SJSA1 (cell line): ENCODE measurements at regions not wholly inside any gene's neighbourhood (a gene's known extent, or its start where the extent isn't known, plus 50 kb on each side); places are given as distances from the start of the nearest gene placed in this dataset.
A peak's percentile ranks its signal among the peaks of the same experiment; 100 is the strongest.

ENCODE experiments used
- DNase-seq, 2 experiments: peaks; one replicate each; pipeline ENCODE4 v3.0.0-alpha.2; 2015 to 2020; ENCODE audit warnings: low spot score in 2 of 2, low read depth in 1 of 2
- H3K27ac ChIP-seq: fragments of 250-450 bp; sonication (Bioruptor Pico); 2 replicates; pipeline ENCODE4 v1.5.1; 2020; ENCODE audit warnings: mild to moderate bottlenecking, moderate library complexity
- H3K27me3 ChIP-seq: fragments of 250-450 bp; sonication (Bioruptor Pico); replicated peaks from 2 replicates; pipeline ENCODE4 v1.5.1; 2020; ENCODE audit warnings: mild to moderate bottlenecking, moderate library complexity
- H3K36me3 ChIP-seq: fragments of 250-450 bp; sonication (Bioruptor Pico); 2 replicates; pipeline ENCODE4 v1.5.1; 2020; ENCODE audit warnings: mild to moderate bottlenecking
- H3K4me1 ChIP-seq: fragments of 250-450 bp; sonication (Bioruptor Pico); replicated peaks from 2 replicates; pipeline ENCODE4 v1.6.1; 2021; ENCODE audit warnings: mild to moderate bottlenecking
- H3K4me3 ChIP-seq: fragments of 250-450 bp; sonication (Bioruptor Pico); 2 replicates; pipeline ENCODE4 v1.5.1; 2020; ENCODE audit warnings: mild to moderate bottlenecking
- H3K9me3 ChIP-seq: fragments of 250-450 bp; sonication (Bioruptor Pico); replicated peaks from 2 replicates; pipeline ENCODE4 v1.5.1; 2020; ENCODE audit warnings: mild to moderate bottlenecking

GRCh38 chr7:155911471-155912105 lies 99.3 kb upstream of the SHH start:
- H3K27ac ChIP-seq: no peak overlapping the region
- H3K27me3 ChIP-seq: no peaks in the 10 kb centered on the region; the same call in 1 of the 2 replicates
- H3K4me1 ChIP-seq: no peaks in the 10 kb centered on the region
- no peak overlapping the region for H3K4me3 ChIP-seq
- no peak for DNase-seq
- H3K36me3 ChIP-seq: no peaks in the 10 kb centered on the region
- H3K9me3 ChIP-seq: no peaks in the 10 kb centered on the region

DNA sequence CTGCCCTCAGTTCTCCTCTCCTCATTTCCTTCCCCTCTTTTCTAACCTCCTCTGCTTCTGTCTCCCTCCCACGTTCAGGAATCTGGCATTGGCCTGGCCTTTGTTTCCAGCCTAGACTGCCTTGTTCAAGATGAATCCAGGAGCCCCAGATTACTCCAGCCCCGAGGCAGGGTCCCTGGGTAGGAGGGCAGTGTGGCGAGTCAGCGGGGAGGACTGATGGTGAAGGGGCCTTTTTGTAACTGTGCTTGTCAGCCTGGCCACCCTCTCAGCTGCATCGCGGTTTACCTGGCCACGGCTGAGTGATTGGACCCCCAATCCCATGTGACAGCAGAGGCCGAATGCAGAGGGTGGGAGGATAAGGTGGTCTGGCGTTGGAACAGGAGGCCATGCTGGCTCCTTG lies 96.1 kb upstream of the SHH start:
- no peaks in the 10 kb centered on the region for H3K4me1 ChIP-seq
- H3K9me3 ChIP-seq: no peaks in the 10 kb centered on the region
- no peak overlapping the region for H3K4me3 ChIP-seq
- no peak overlapping the region for H3K27ac ChIP-seq
- DNase-seq: no peak
- peaks cover 10% of the 10 kb centered on the region for H3K27me3 ChIP-seq
- H3K36me3 ChIP-seq: no peaks in the 10 kb centered on the region

- H3K27me3 ChIP-seq: peaks cover 10% of the 10 kb centered on the region
- no peaks in the 10 kb centered on the region for H3K4me1 ChIP-seq
- DNase-seq: no peak
- no peaks in the 10 kb centered on the region for H3K36me3 ChIP-seq
- no peaks in the 10 kb centered on the region for H3K9me3 ChIP-seq
- H3K27ac ChIP-seq: no peak overlapping the region
- H3K4me3 ChIP-seq: no peak overlapping the region
Measured at GRCh38 chr7:155907450-155908200, 95.4 kb upstream of the SHH start.

DNA sequence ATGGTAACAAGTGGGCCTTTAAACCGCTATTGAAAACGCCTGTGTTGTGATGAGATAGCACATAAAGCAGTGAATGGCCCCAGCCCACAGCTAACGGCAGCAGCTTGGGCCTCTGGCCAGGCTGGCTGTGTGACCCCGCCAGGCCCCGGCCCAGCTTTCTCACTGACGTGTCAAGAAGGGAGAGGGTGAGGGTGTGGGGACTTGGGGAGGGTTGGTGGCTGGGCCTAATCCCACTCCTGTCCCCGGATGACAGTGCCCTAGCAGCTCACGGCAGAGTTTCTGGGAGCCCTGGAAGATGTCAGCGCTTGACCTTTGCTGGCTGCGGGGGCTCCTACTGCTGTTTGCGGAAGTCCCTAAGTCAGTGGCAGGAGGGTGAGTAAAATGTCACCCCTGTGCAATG lies 88.9 kb upstream of the SHH start:
- no peak overlapping the region for H3K4me3 ChIP-seq
- 0 out of 2 replicates have a peak, but pooled peaks cover 4% of the 10 kb centered on the region for H3K9me3 ChIP-seq
- no peaks in the 10 kb centered on the region for H3K36me3 ChIP-seq
- DNase-seq: no peak
- H3K27ac ChIP-seq: no peak overlapping the region
- peaks cover 10% of the 10 kb centered on the region; the same call in 1 of the 2 replicates for H3K27me3 ChIP-seq
- H3K4me1 ChIP-seq: peaks cover 5% of the 10 kb centered on the region; the same call in 1 of the 2 replicates

DNA sequence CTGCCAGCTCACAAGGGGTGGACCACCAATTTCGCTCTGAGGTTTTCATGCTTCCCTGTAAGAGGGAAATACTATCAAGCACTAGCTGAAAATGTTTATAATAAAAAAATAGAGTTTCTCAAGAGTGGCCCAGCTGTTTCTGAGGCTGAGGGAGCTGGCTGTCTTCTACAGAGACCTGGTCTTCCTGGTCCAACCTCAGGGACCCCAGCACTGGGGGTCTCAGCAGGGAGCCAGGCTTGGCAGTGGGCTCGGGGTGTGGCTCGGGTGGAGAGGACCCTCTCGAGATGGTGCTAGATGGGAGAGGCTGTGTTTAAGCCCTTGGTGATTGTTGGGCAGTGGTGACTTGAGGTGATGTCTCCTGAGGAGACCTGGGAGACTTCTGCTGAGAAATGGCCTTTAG lies 87.3 kb upstream of the SHH start:
- peaks cover 6% of the 10 kb centered on the region; the same call in 1 of the 2 replicates for H3K4me1 ChIP-seq
- no peak overlapping the region for H3K4me3 ChIP-seq
- H3K27ac ChIP-seq: no peak overlapping the region
- no peak for DNase-seq
- H3K9me3 ChIP-seq: 0 out of 2 replicates have a peak, but pooled peaks cover 4% of the 10 kb centered on the region
- peaks cover 9% of the 10 kb centered on the region for H3K27me3 ChIP-seq
- no peaks in the 10 kb centered on the region for H3K36me3 ChIP-seq

DNA sequence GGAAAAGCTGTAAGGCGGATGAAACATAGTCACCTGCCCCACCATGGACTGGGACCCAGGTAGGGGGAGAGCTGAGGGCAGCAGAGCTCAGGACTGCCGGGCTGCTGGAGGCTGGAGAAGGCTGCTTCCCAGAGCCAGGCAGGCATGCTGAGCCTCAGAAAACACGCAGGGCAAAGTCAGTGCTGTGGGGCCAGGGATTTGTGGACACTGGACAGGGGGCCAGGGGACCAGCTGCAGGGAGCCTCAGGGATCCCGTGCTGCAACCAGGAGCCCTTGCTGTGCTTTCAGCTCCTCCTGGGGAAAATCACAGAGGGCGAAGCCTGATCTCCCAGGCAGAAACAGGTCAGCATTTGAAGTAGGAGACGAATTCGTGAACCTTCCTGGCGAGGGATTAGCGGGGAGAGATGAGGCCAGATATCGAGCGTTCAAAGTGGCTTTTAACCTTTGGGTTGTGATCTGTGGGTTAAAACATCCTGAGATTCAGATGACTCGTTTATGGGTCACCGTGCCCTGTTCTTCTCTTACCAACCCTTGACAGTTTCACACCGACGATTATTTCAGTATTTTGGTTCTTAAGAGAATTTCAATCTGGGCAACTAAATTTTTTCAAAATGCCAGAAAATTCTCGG lies 85.6 kb upstream of the SHH start:
- DNase-seq: no peak
- 0 out of 2 replicates have a peak, but pooled peaks cover 4% of the 10 kb centered on the region for H3K9me3 ChIP-seq
- no peak overlapping the region for H3K4me3 ChIP-seq
- peaks cover 4% of the 10 kb centered on the region for H3K27me3 ChIP-seq
- peaks cover 6% of the 10 kb centered on the region; the same call in 1 of the 2 replicates for H3K4me1 ChIP-seq
- no peaks in the 10 kb centered on the region for H3K36me3 ChIP-seq
- no peak overlapping the region for H3K27ac ChIP-seq

DNA sequence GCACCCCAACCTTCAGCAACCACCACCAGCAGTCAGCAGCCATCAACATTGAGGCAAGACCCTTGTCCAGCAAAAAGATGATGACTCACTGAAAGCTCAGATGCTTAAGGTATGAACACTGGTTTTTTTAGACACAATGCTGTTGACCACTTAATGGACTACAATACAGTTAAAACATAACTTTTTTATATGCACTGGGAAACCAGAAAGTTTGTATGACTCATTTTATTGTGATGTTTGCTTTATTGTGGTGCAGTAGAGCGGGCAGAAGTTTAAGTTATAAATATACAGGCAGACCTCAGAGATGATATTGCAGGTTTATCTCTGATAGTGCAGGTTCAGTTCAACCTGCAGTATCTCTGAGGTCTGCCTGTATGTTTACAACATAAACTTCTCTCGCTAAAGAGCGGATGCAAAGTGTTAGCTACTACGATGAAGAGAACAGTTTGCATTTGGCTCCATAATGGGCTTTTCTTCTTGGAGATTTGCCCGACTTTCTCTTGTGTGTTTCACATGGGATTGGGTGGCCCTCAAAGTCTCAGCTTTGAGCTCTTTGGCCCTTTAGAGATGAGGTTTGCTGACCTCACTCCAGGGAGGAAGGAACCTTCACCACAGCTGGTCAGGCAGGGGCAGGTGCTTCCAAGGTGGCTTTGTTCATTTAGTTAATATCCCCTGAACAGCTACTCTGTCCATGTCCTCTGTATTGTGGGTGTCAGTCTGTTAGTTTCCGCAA lies 84.4 kb upstream of the SHH start:
- H3K4me3 ChIP-seq: no peak overlapping the region
- peak in 1 of 2 experiments; percentile 15 for DNase-seq

GRCh38 chr7:155893664-155894063 lies 81.4 kb upstream of the SHH start:
- H3K36me3 ChIP-seq: no peaks in the 10 kb centered on the region
- no peak overlapping the region for H3K27ac ChIP-seq
- H3K4me1 ChIP-seq: peaks cover 6% of the 10 kb centered on the region; the same call in 1 of the 2 replicates
- no peak for DNase-seq
- H3K4me3 ChIP-seq: no peak overlapping the region
- H3K9me3 ChIP-seq: no peaks in the 10 kb centered on the region
- H3K27me3 ChIP-seq: peaks cover 4% of the 10 kb centered on the region

More for the DNA sequence above, 84.4 kb upstream of the SHH start:
- H3K4me1 ChIP-seq: peaks cover 6% of the 10 kb centered on the region; the same call in 1 of the 2 replicates
- H3K27me3 ChIP-seq: peaks cover 4% of the 10 kb centered on the region
- no peak overlapping the region for H3K27ac ChIP-seq
- no peaks in the 10 kb centered on the region for H3K36me3 ChIP-seq
- 0 out of 2 replicates have a peak, but pooled peaks cover 4% of the 10 kb centered on the region for H3K9me3 ChIP-seq

DNA sequence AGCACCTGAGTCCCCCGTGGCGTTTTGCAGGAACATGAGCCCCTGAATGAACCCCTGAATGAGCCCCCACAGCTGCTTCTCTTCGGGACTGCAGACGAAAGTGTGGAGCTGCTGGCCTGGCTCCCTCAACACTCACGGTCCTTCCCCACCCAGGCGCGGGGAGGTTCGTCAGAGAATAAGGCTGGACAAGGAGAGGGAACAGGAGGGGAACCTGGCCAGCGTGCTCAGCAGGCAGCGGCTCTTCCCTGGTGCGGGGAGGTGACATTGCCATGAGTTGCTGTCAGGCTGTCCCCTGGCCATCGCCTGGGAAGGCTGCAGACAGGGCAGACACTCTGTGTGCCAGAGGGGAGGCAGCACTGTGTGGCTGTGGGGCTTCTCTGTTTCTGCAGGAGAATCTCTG lies 80.9 kb upstream of the SHH start:
- Histone ChIP-seq H3K9me3 (no peaks in the 10 kb centered on the region), H3K27ac (no peak overlapping the region)
- DNase-seq: no peak

DNA sequence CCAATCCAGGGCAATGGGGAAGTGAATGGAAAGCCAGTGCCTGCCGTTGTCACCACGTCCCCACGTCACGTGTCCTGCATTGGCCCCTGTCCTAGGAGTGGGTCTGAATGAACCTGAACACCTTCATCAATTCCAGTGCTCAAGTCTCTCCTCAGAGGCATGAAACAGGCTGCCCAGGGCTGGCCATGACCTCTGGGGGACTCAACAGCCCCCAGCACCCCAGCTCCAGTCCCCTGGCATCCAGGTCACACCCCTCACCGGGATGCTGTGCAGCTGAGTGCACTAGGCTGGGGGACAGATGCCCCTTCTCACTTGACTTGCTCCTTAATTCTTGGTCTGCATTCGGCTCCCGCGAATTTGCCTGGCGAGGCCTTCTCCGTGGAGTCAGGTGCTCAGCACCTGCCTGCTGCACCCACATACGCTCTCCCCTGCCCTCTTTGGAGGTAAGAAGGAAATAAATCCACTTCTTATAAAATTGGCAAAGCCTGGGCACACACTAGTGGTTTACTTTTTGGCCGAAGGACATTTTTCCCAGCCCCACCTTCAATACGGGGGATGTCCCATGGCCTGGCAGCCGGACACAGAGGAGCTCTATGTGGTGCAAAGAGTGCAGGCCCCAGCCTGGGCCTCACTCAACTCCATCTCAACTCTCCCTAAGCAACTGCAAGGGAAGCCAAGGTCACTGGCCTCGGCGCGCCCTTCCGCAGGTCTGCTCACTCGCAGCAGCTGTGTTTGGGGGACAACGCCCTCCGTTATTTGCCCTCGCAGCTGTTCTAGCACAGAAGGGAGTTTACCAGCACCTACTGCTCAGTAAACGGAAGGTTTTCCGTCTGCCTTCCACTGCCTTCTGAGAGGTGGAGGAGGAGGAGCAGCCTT lies 77.6 kb upstream of the SHH start:
- no peak for DNase-seq
- Histone ChIP-seq H3K4me1 (peaks cover 10% of the 10 kb centered on the region), H3K9me3 (no peaks in the 10 kb centered on the region), H3K27me3 (peaks cover under 1% of the 10 kb centered on the region; the same call in 1 of the 2 replicates), H3K4me3 (no peak overlapping the region), H3K36me3 (no peaks in the 10 kb centered on the region), H3K27ac (no peak overlapping the region)

More for the DNA sequence above, 80.9 kb upstream of the SHH start:
- no peak overlapping the region for H3K4me3 ChIP-seq
- H3K36me3 ChIP-seq: no peaks in the 10 kb centered on the region
- peaks cover 6% of the 10 kb centered on the region; the same call in 1 of the 2 replicates for H3K4me1 ChIP-seq
- peaks cover 4% of the 10 kb centered on the region for H3K27me3 ChIP-seq

DNA sequence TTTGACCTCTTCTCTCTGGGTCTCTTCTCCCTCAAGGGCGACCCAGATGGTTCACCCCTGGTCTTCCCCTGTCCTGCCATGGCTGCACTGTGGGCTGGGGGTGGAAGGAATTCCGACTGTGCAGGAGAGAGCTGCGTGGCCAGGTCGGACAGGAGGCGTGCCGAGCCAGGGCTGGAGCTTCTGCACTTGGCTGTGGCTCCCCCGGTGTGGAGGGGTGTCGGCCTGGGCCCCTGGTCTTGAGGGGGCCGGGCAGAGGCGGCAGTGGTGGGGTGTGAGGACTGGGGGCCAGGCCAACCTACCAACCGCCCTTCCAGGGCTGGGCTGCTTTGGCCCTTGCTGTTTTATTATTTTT lies 74.9 kb upstream of the SHH start:
- DNase-seq: no peak
- no peaks in the 10 kb centered on the region for H3K36me3 ChIP-seq
- H3K9me3 ChIP-seq: no peaks in the 10 kb centered on the region
- H3K27me3 ChIP-seq: no peaks in the 10 kb centered on the region
- H3K4me1 ChIP-seq: peaks cover 10% of the 10 kb centered on the region
- no peak overlapping the region for H3K27ac ChIP-seq
- no peak overlapping the region for H3K4me3 ChIP-seq

GRCh38 chr7:155886391-155887173 lies 74.3 kb upstream of the SHH start:
- H3K36me3 ChIP-seq: no peaks in the 10 kb centered on the region
- no peak overlapping the region for H3K27ac ChIP-seq
- H3K27me3 ChIP-seq: no peaks in the 10 kb centered on the region
- peaks cover 10% of the 10 kb centered on the region for H3K4me1 ChIP-seq
- H3K9me3 ChIP-seq: no peaks in the 10 kb centered on the region
- no peak for DNase-seq
- no peak overlapping the region for H3K4me3 ChIP-seq
